ENCODE measurements at regions not wholly inside any gene's neighbourhood (a gene's known extent, or its start where the extent isn't known, plus 50 kb on each side); places are given as distances from the start of the nearest gene placed in this dataset.

DNA sequence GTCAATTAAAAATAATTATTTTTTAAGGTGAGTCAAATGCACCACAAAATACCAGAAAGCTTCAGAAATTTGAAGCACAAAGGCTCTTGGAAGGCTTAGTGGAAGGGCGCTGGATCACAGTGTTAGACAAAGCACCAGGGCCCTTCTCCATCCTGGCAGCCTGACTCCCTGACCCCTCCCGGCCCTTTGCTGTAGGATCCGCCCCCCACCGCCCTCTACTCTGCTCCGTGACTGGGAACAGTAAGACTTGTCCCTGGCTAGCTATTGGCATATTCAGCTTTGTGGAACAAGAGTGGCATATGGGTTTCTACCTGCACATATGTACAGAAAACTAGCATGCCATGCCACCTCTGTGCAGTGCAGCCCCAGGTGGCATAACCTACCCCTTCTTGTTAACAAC is 222.1 kb downstream of the SYK start:
- DNase-seq (no peak), ATAC-seq (no peak)
- no peaks in the 10 kb centered on the region for H3K9me3 ChIP-seq
- H3K36me3 ChIP-seq, result no peaks in the 10 kb centered on the region
- TF ChIP-seq, protein P1, sequence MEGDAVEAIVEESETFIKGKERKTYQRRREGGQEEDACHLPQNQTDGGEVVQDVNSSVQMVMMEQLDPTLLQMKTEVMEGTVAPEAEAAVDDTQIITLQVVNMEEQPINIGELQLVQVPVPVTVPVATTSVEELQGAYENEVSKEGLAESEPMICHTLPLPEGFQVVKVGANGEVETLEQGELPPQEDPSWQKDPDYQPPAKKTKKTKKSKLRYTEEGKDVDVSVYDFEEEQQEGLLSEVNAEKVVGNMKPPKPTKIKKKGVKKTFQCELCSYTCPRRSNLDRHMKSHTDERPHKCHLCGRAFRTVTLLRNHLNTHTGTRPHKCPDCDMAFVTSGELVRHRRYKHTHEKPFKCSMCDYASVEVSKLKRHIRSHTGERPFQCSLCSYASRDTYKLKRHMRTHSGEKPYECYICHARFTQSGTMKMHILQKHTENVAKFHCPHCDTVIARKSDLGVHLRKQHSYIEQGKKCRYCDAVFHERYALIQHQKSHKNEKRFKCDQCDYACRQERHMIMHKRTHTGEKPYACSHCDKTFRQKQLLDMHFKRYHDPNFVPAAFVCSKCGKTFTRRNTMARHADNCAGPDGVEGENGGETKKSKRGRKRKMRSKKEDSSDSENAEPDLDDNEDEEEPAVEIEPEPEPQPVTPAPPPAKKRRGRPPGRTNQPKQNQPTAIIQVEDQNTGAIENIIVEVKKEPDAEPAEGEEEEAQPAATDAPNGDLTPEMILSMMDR (IDR thresholded peaks at IDR 0.05), result no peak
- no peaks in the 10 kb centered on the region for H3K27me3 ChIP-seq
- no peak overlapping the region for H3K27ac ChIP-seq
- no peaks in the 10 kb centered on the region for H3K4me1 ChIP-seq
- no peak overlapping the region for H3K4me3 ChIP-seq
- intact Hi-C loops (cut with DNase I), result no loop called here

DNA sequence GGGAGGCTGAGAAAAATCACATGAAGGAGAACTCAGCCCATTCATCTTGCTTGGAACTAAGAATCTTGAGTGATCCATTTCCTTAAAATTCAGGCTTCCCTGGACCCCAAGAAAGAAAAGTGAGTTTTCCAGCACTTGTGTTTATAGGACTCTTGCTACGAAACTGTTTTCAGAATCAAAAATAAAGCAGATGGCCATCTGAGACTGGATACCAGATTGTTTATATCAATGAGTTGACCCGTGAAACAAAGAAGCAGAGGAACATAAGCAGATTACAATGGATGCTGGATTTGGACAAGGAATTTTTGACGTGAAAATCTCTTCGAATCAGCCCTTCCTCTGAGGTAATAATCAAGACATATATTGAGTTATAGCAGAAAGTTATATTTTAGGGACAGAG is 223.2 kb downstream of the SYK start:
- intact Hi-C loops (cut with DNase I), result no loop called here
- no peak for ATAC-seq
- TF ChIP-seq, protein P1 (IDR thresholded peaks at IDR 0.05), result no peak

DNA sequence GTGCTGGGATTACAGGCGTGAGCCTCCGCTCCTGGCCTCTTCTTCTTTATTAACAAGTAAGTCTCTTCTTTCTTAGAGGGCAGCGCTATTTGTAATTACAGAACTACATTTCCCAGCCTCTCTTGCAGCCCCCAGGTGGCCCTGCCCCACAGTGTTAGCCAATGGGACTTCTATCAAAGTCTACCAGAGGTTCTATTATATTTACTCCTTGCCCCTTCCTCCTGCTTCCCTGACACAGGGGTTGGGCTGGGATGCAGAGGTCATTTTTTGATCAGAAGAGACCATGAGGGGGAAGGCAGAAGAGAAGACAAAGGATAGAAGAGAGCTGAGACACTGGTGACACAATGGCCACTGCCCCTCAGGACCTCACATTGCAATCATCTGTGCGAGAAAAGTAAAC is 224.2 kb downstream of the SYK start:
- ATAC-seq, result no peak
- intact Hi-C loops (cut with DNase I), result no loop called here
- no peaks in the 10 kb centered on the region for H3K4me1 ChIP-seq
- TF ChIP-seq, protein P1 (IDR thresholded peaks at IDR 0.05), result no peak
- H3K27me3 ChIP-seq, result no peaks in the 10 kb centered on the region
- DNase-seq, result no peak
- H3K9me3 ChIP-seq, result no peaks in the 10 kb centered on the region
- no peak overlapping the region for H3K4me3 ChIP-seq
- no peak overlapping the region for H3K27ac ChIP-seq
- no peaks in the 10 kb centered on the region for H3K36me3 ChIP-seq

More for the DNA sequence above, 223.2 kb downstream of the SYK start:
- H3K27ac ChIP-seq, result no peak overlapping the region
- no peaks in the 10 kb centered on the region for H3K27me3 ChIP-seq
- no peaks in the 10 kb centered on the region for H3K36me3 ChIP-seq
- no peaks in the 10 kb centered on the region for H3K4me1 ChIP-seq
- H3K9me3 ChIP-seq, result no peaks in the 10 kb centered on the region
- H3K4me3 ChIP-seq, result no peak overlapping the region
- no peak for DNase-seq

DNA sequence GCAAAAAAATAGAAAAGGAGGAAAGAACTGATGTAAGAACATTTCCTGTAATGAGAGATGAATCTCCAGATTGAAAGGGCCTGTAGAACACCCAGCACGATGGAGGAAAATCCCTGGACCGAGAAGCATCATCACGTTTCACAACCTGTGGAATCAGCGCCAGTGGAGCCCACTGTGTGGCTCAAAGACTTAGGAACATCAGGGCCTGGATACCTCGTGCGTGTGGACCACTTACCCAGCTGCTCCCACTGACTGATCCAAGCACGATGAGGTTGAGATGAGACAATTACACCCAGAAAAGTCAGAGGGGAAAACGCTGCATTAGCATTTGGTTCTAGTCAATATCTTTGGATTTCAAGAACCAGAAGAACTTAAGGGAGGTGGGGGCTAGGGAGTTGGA is 224.6 kb downstream of the SYK start:
- intact Hi-C loops (cut with DNase I), result no loop called here
- ATAC-seq, result no peak
- Histone ChIP-seq H3K4me1 (no peaks in the 10 kb centered on the region), H3K4me3 (no peak overlapping the region), H3K27me3 (no peaks in the 10 kb centered on the region), H3K9me3 (no peaks in the 10 kb centered on the region), H3K27ac (no peak overlapping the region), H3K36me3 (no peaks in the 10 kb centered on the region)
- no peak for DNase-seq
- TF ChIP-seq, protein P1 (IDR thresholded peaks at IDR 0.05), result no peak

DNA sequence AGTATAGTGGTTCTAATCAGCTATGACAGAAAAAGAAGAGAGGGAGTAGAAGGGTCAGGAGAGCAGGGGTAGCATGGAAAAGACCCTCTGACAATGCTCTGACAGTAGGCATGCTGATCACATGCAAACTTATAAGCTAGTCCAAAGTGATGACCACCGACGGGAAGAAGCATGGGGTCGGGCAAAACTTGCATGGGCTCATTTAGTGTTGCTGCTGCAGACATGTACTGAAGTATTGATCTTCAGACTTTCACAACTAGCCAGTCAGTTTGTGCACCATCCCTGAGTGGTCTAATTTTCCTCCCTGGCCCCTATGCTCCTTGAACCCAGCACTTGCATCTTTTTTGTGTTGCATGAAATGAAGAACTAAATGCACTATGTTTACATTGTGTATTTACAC is 225.4 kb downstream of the SYK start:
- Histone ChIP-seq H3K27ac (no peak overlapping the region), H3K4me1 (no peaks in the 10 kb centered on the region), H3K4me3 (no peak overlapping the region), H3K36me3 (no peaks in the 10 kb centered on the region), H3K9me3 (no peaks in the 10 kb centered on the region), H3K27me3 (no peaks in the 10 kb centered on the region)
- no peak for DNase-seq
- intact Hi-C loops (cut with DNase I), result no loop called here
- TF ChIP-seq, protein P1 (IDR thresholded peaks at IDR 0.05), result no peak
- ATAC-seq, result no peak
